SU-DHL-6 (cell line): ENCODE measurements at regions not wholly inside any gene's neighbourhood (a gene's known extent, or its start where the extent isn't known, plus 50 kb on each side); places are given as distances from the start of the nearest gene placed in this dataset.

Source experiments
- H2AFZ ChIP-seq: fragments of 200-600 bp; sonication (generic); 2 replicates; pipeline ENCODE4 v1.6.1; 2014; ENCODE audit warnings: low read depth, mild to moderate bottlenecking, moderate library complexity, mixed read lengths, antibody characterized with exemption, low read length; ENCODE audit not compliant: severe bottlenecking
- H3F3A ChIP-seq: fragments of 200-600 bp; shearing (Covaris generic); 2 replicates; pipeline ENCODE4 v1.6.0; 2016; ENCODE audit warnings: antibody characterized with exemption, mild to moderate bottlenecking; ENCODE audit not compliant: insufficient read depth
- H3K27ac ChIP-seq: fragments of 200-600 bp; sonication (generic); 2 replicates; pipeline ENCODE4 v1.5.1; 2016; ENCODE audit warnings: low read depth, mild to moderate bottlenecking, low read length, moderate library complexity, mixed read lengths
- H3K27me3 ChIP-seq: fragments of 200-600 bp; sonication (generic), shearing (Covaris generic); 2 replicates; pipeline ENCODE4 v1.6.0; 2014; ENCODE audit warnings: mild to moderate bottlenecking, low read length
- H3K36me3 ChIP-seq: fragments of 200-600 bp; sonication (generic); 2 replicates; pipeline ENCODE4 v1.6.1; 2014; ENCODE audit warnings: mild to moderate bottlenecking, low read length, mixed read lengths
- H3K4me2 ChIP-seq: fragments of 300-600, 200-600 bp; shearing (Covaris generic), sonication (generic); 2 replicates; pipeline ENCODE4 v1.6.0; 2014; ENCODE audit warnings: low read length, low read depth, mild to moderate bottlenecking; ENCODE audit not compliant: poor library complexity, severe bottlenecking
- H3K4me3 ChIP-seq: fragments of 200-600 bp; sonication (generic); 2 replicates; pipeline ENCODE4 v1.5.1; 2014; ENCODE audit warnings: antibody characterized with exemption, low read length, mild to moderate bottlenecking, mixed read lengths; ENCODE audit not compliant: insufficient read depth, poor library complexity, severe bottlenecking
- H3K79me2 ChIP-seq: fragments of 200-600 bp; sonication (generic); 2 replicates; pipeline ENCODE4 v1.6.1; 2014; ENCODE audit warnings: mild to moderate bottlenecking, low read length, moderate library complexity; ENCODE audit not compliant: insufficient read depth
- H3K9ac ChIP-seq: fragments of 200-600 bp; sonication (generic); 2 replicates; pipeline ENCODE4 v1.7.0; 2014; ENCODE audit warnings: mild to moderate bottlenecking, low read length
- H3K9me2 ChIP-seq: fragments of 200-600 bp; sonication (generic); replicated peaks from 2 replicates; pipeline ENCODE4 v1.6.1; 2014; ENCODE audit warnings: low read length; ENCODE audit not compliant: insufficient read depth
- H3K9me3 ChIP-seq: fragments of 200-600 bp; sonication (generic); 2 replicates; pipeline ENCODE4 v1.6.1; 2014; ENCODE audit warnings: low read length, mixed read lengths; ENCODE audit not compliant: insufficient read depth
- H4K20me1 ChIP-seq: fragments of 200-600 bp; sonication (generic); 2 replicates; pipeline ENCODE4 v1.6.1; 2014; ENCODE audit warnings: low read depth, mild to moderate bottlenecking, antibody characterized with exemption, low read length, moderate library complexity, mixed read lengths
- CTCF ChIP-seq: fragments of 200-600 bp; sonication (generic); IDR thresholded peaks from one replicate; pipeline ENCODE4 v1.5.1; 2017; ENCODE audit warnings: antibody characterized with exemption, mild to moderate bottlenecking, low read length, moderate library complexity; ENCODE audit not compliant: insufficient read depth, poor library complexity, severe bottlenecking
- EZH2phosphoT487 ChIP-seq: fragments of 200-600 bp; sonication (generic), shearing (Covaris generic); conservative IDR thresholded peaks from 2 replicates; pipeline ENCODE4 v1.6.1; 2018; ENCODE audit warnings: mild to moderate bottlenecking, antibody characterized with exemption, low read length, moderate library complexity, mixed read lengths

GRCh38 chr6:21987501-21987957, 309.3 kb downstream of the PRL start:
- H3K9ac ChIP-seq, result no peak overlapping the region
- no peak overlapping the region for H3K27ac ChIP-seq
- no peak overlapping the region for H2AFZ ChIP-seq
- no peak overlapping the region for H3K4me2 ChIP-seq
- no peaks in the 10 kb centered on the region for H3K9me2 ChIP-seq
- H3K36me3 ChIP-seq, result no peaks in the 10 kb centered on the region
- TF ChIP-seq EZH2phosphoT487 (no peak), CTCF (no peak)
- H3F3A ChIP-seq, result no peaks in the 10 kb centered on the region
- H3K27me3 ChIP-seq, result no peaks in the 10 kb centered on the region
- no peaks in the 10 kb centered on the region for H4K20me1 ChIP-seq
- H3K4me3 ChIP-seq, result no peak overlapping the region
- H3K9me3 ChIP-seq, result no peaks in the 10 kb centered on the region
- H3K79me2 ChIP-seq, result no peaks in the 10 kb centered on the region

DNA sequence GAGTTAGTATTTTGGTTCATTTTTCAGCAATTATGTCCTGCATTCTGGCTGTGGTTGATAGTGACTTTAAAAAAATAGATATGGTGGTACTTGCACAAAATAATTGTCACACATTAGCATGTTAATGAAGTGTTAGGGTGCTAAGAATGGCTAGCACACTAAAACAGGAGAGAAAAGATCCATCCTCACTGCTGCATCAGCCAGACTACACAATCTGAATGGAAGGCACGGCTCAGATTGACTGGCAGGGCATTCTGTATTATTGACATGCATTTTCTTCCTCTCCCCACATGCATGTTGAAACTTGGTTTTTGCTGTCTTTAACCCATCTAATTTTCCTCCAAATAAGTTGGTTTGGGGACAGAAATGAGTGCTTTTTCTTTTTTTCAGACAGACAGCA, 306.3 kb downstream of the PRL start:
- H3K9me3 ChIP-seq, result 0 out of 2 replicates have a peak, but pooled peaks cover 3% of the 10 kb centered on the region
- TF ChIP-seq EZH2phosphoT487, result no peak
- TF ChIP-seq CTCF, result no peak
- no peaks in the 10 kb centered on the region for H3K79me2 ChIP-seq
- no peaks in the 10 kb centered on the region for H3K9me2 ChIP-seq
- H3K4me2 ChIP-seq, result no peak overlapping the region
- H3K27me3 ChIP-seq, result no peaks in the 10 kb centered on the region
- no peak overlapping the region for H3K4me3 ChIP-seq
- no peaks in the 10 kb centered on the region for H4K20me1 ChIP-seq
- no peak overlapping the region for H3K27ac ChIP-seq
- H3K36me3 ChIP-seq, result no peaks in the 10 kb centered on the region
- H2AFZ ChIP-seq, result no peak overlapping the region
- H3K9ac ChIP-seq, result no peak overlapping the region
- no peaks in the 10 kb centered on the region for H3F3A ChIP-seq

DNA sequence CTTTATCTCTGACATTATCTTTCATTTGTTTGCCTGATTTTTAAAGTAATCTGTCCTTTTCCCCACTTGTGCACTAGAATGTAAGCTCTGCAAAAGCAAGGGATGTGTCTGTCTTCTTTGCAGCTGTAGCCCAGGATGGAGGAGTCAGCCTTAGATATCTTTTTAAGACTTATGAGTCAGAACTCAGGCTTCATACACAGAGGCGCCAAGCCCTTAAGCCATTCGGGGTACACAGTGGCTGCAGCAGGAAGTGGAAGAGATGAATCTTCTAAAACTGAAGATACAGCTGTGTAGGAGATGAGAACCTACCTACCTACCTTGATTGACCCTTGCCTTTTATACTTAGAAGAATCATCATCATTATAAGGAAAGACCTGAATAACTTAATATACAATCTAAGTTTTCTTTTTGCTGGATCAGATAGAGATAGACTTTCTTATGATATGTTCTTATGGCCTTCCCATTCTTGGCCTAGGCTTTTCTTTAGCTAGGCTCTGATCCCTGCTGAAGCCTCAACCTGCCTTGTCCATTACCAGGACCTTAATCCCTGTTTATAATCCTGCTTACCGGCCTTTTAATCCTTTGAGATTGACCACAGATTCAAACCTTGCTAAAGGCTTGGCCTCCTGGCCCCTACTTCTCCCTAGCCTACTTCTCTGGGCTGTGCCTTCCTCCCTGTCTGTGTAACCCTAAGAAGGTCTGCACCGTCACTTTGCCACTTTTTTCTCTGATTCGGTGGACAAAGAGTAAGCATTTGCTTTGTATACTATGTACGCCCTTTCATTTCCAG, 304.5 kb downstream of the PRL start:
- no peak overlapping the region for H2AFZ ChIP-seq
- no peaks in the 10 kb centered on the region for H3K79me2 ChIP-seq
- H3K27me3 ChIP-seq, result no peaks in the 10 kb centered on the region
- no peaks in the 10 kb centered on the region for H3K36me3 ChIP-seq
- H3F3A ChIP-seq, result no peaks in the 10 kb centered on the region
- H3K27ac ChIP-seq, result no peak overlapping the region
- no peak for TF ChIP-seq CTCF
- no peak for TF ChIP-seq EZH2phosphoT487
- 0 out of 2 replicates have a peak, but pooled peaks cover 3% of the 10 kb centered on the region for H3K9me3 ChIP-seq
- H3K9ac ChIP-seq, result no peak overlapping the region
- H3K4me2 ChIP-seq, result no peak overlapping the region
- H3K4me3 ChIP-seq, result no peak overlapping the region
- no peaks in the 10 kb centered on the region for H4K20me1 ChIP-seq
- no peaks in the 10 kb centered on the region for H3K9me2 ChIP-seq
